ENCODE measurements at regions not wholly inside any gene's neighbourhood (a gene's known extent, or its start where the extent isn't known, plus 50 kb on each side); places are given as distances from the start of the nearest gene placed in this dataset.
A peak's percentile ranks its signal among the peaks of the same experiment; 100 is the strongest.

GRCh38 chr3:86794361-86795065 lies 196.4 kb downstream of the VGLL3 start:
- intact Hi-C loops (cut with micrococcal nuclease; ENCODE audit: unreplicated experiment) = no loop called here
- POLR2A ChIA-PET = no interaction called here
- no peak for ATAC-seq
- Histone ChIP-seq H3K27me3 (ENCODE audit: control insufficient read depth, insufficient read depth, low read length) (no peaks in the 10 kb centered on the region), H3K27ac (ENCODE audit: low read length) (no peak overlapping the region), H3K4me1 (ENCODE audit: control insufficient read depth, insufficient read depth, low read length) (no peaks in the 10 kb centered on the region), H3K4me3 (ENCODE audit: low read depth in 2 of 2, low read length in 2 of 2) (no peak overlapping the region), H3K36me3 (ENCODE audit: control insufficient read depth, insufficient read depth, low read length) (no peaks in the 10 kb centered on the region), H3K9me3 (ENCODE audit: control insufficient read depth, insufficient read depth, low read depth, low read length) (no peaks in the 10 kb centered on the region)
- TF ChIP-seq POLR2AphosphoS5 (IDR thresholded peaks at IDR 0.05; ENCODE audit: low read depth, low read length) (no peak), REST (IDR thresholded peaks at IDR 0.05; ENCODE audit: insufficient read depth in 1 of 2, low read depth in 2 of 2, low read length in 1 of 2) (no peak), TCF7L2 (IDR thresholded peaks at IDR 0.05; ENCODE audit: low read depth, low read length) (no peak), SIN3A (IDR thresholded peaks at IDR 0.05; ENCODE audit: borderline replicate concordance, insufficient read depth, low read depth, low read length) (no peak), CTCF (IDR thresholded peaks at IDR 0.05) (no peak)
- no peak for DNase-seq (ENCODE audit: low read depth, low spot score)
- BruUV-seq (replicated peaks) = no TSS peak
- CTCF ChIA-PET = no interaction called here
- in situ Hi-C loops (cut with HindIII; ENCODE audit: low pct_unique_long_range_greater_than_20kb, low sequenced_read_pairs) = no loop called here

- intact Hi-C loops (cut with micrococcal nuclease; ENCODE audit: unreplicated experiment) (no loop called here), in situ Hi-C loops (cut with HindIII; ENCODE audit: low pct_unique_long_range_greater_than_20kb, low sequenced_read_pairs) (no loop called here)
- Histone ChIP-seq H3K4me1 (ENCODE audit: control insufficient read depth, insufficient read depth, low read length) (no peaks in the 10 kb centered on the region), H3K36me3 (ENCODE audit: control insufficient read depth, insufficient read depth, low read length) (no peaks in the 10 kb centered on the region), H3K27me3 (ENCODE audit: control insufficient read depth, insufficient read depth, low read length) (no peaks in the 10 kb centered on the region), H3K4me3 (ENCODE audit: low read depth in 2 of 2, low read length in 2 of 2) (no peak overlapping the region), H3K9me3 (ENCODE audit: control insufficient read depth, insufficient read depth, low read depth, low read length) (no peaks in the 10 kb centered on the region), H3K27ac (ENCODE audit: low read length) (no peak overlapping the region)
- no peak; the same call in 1 of the 2 replicates for ATAC-seq
- ChIA-PET POLR2A (no interaction called here), CTCF (no interaction called here)
- DNase-seq (ENCODE audit: low read depth, low spot score) = peak; percentile 39
- BruUV-seq (replicated peaks) = no TSS peak
- TF ChIP-seq SIN3A (IDR thresholded peaks at IDR 0.05; ENCODE audit: borderline replicate concordance, insufficient read depth, low read depth, low read length) = no peak
Measured at GRCh38 chr3:86793786-86794185, 197.2 kb downstream of the VGLL3 start.

GRCh38 chr3:86792316-86792715 lies 198.6 kb downstream of the VGLL3 start:
- in situ Hi-C loops (cut with HindIII; ENCODE audit: low pct_unique_long_range_greater_than_20kb, low sequenced_read_pairs) = no loop called here
- no peak for ATAC-seq
- Histone ChIP-seq H3K36me3 (ENCODE audit: control insufficient read depth, insufficient read depth, low read length) (no peaks in the 10 kb centered on the region), H3K4me3 (ENCODE audit: low read depth in 2 of 2, low read length in 2 of 2) (no peak overlapping the region), H3K9me3 (ENCODE audit: control insufficient read depth, insufficient read depth, low read depth, low read length) (no peaks in the 10 kb centered on the region), H3K27me3 (ENCODE audit: control insufficient read depth, insufficient read depth, low read length) (no peaks in the 10 kb centered on the region), H3K4me1 (ENCODE audit: control insufficient read depth, insufficient read depth, low read length) (no peaks in the 10 kb centered on the region), H3K27ac (ENCODE audit: low read length) (no peak overlapping the region)
- intact Hi-C loops (cut with micrococcal nuclease; ENCODE audit: unreplicated experiment) = no loop called here
- CTCF ChIA-PET = no interaction called here
- POLR2A ChIA-PET = no interaction called here
- no peak for DNase-seq (ENCODE audit: low read depth, low spot score)
- TF ChIP-seq POLR2AphosphoS5 (IDR thresholded peaks at IDR 0.05; ENCODE audit: low read depth, low read length) (no peak), TCF7L2 (IDR thresholded peaks at IDR 0.05; ENCODE audit: low read depth, low read length) (no peak), REST (IDR thresholded peaks at IDR 0.05; ENCODE audit: insufficient read depth in 1 of 2, low read depth in 2 of 2, low read length in 1 of 2) (no peak), CTCF (IDR thresholded peaks at IDR 0.05) (no peak), SIN3A (IDR thresholded peaks at IDR 0.05; ENCODE audit: borderline replicate concordance, insufficient read depth, low read depth, low read length) (no peak)
- no TSS peak for BruUV-seq (replicated peaks)

Data from Panc1 (cell line).